ENCODE measurements at regions not wholly inside any gene's neighbourhood (a gene's known extent, or its start where the extent isn't known, plus 50 kb on each side); places are given as distances from the start of the nearest gene placed in this dataset.

DNA sequence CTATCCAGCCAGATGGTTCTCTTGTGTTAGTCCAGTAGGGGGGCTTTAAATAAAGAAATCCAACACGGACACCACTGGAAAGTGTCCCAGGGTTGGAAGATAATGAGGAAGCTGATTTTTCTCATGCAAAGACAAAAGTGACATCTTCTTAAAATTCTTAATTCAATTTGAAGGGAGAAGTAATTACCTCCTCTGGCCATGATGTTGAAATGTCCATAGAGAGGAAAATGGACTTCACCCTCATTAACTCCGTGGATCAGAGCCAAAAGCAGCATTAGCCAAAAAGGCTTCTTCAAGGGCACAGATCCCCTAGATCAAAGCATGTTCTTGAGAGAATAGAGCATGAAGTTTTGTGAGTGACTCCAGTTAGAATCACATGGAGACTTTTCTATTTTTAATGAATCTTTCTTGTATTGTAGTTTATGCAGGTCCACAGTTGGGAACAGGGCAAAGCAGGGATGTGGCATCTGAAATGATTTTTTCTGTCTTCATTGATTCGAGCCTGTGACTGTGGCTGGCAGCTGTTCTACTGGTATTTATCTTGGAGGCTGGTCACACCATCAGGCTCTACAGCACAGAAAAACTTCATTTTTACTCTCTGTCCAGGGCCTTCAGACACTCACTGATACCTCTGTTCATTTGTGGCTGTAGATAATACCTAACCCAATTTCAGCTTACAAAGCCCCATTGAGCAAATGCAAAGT is 1002.5 kb downstream of the AACS start:
- Histone ChIP-seq H3K4me1 (replicated peaks in 1 of 4; ENCODE audit: control insufficient read depth in 3 of 4, insufficient read depth in 4 of 4, low read length in 3 of 4) (no peaks in the 10 kb centered on the region), H4K91ac (replicated peaks; ENCODE audit: insufficient read length, low read length) (no peak overlapping the region), H2BK5ac (ENCODE audit: low read depth, low read length) (no peak overlapping the region), H3K9ac (replicated peaks in 1 of 4; ENCODE audit: extremely low read depth in 1 of 4, low read depth in 3 of 4, low read length in 3 of 4) (no peak overlapping the region), H3K4me2 (ENCODE audit: insufficient read depth in 1 of 2, low read depth in 2 of 2, low read length in 2 of 2) (no peak overlapping the region), H3K4me3 (ENCODE audit: extremely low read depth in 1 of 4, insufficient read depth in 2 of 4, low read depth in 3 of 4, low read length in 4 of 4) (no peak overlapping the region), H2BK120ac (replicated peaks; ENCODE audit: low read depth, low read length) (no peak overlapping the region), H2BK20ac (ENCODE audit: low read length) (no peak overlapping the region), H3K79me1 (ENCODE audit: low read depth, low read length) (no peaks in the 10 kb centered on the region), H3K23ac (ENCODE audit: insufficient read length) (no peak overlapping the region), H2AK5ac (ENCODE audit: low read depth, low read length) (no peak overlapping the region), H4K8ac (ENCODE audit: extremely low read depth, insufficient read depth, low read length) (no peak overlapping the region), H3K14ac (ENCODE audit: insufficient read length) (no peak overlapping the region), H3K27me3 (replicated peaks in 1 of 4; ENCODE audit: control insufficient read depth in 3 of 4, extremely low read depth in 1 of 4, insufficient read depth in 3 of 4, low read length in 3 of 4) (no peaks in the 10 kb centered on the region), H3K18ac (ENCODE audit: extremely low read depth, low read length) (no peak overlapping the region), H3K56ac (replicated peaks; ENCODE audit: insufficient read length, low read depth, low read length) (no peak overlapping the region), H3K23me2 (ENCODE audit: low read depth, low read length) (no peaks in the 10 kb centered on the region), H3K9me3 (ENCODE audit: insufficient read depth in 2 of 2, low read depth in 1 of 2, low read length in 1 of 2) (peaks cover 34 to 36% of the 10 kb centered on the region in 2 experiments), H3K27ac (ENCODE audit: low read depth, low read length) (no peak overlapping the region), H4K5ac (ENCODE audit: insufficient read length, low read depth, low read length) (no peak overlapping the region), H2AFZ (ENCODE audit: low read length) (no peak overlapping the region), H3K79me2 (ENCODE audit: control insufficient read depth in 1 of 2, insufficient read depth in 2 of 2, low read length in 2 of 2) (no peaks in the 10 kb centered on the region), H3K4ac (replicated peaks; ENCODE audit: insufficient read length, low read depth, low read length) (no peak overlapping the region), H2BK15ac (ENCODE audit: low read length) (no peak overlapping the region), H3K36me3 (ENCODE audit: control insufficient read depth in 2 of 4, insufficient read depth in 4 of 4, low read length in 3 of 4) (peaks cover 0 to 5% (median 0%) of the 10 kb centered on the region in 4 experiments; a peak in 2 of 8 replicates), H4K20me1 (replicated peaks in 1 of 2; ENCODE audit: control insufficient read depth in 1 of 2, insufficient read depth in 2 of 2, low read length in 2 of 2) (no peaks in the 10 kb centered on the region), H2BK12ac (ENCODE audit: low read depth, low read length) (no peak overlapping the region)
- 86% methylated on average over 3 of the region's 3 CpGs; no CpG with 5 or more reads in 1 of the 2 experiments for WGBS, 2 experiments (ENCODE audit: extremely low coverage in 1 of 2, insufficient coverage in 1 of 2, insufficient read length in 1 of 2, insufficient replicate concordance in 2 of 2, low coverage in 1 of 2, low lambda C conversion rate in 2 of 2, missing lambda C conversion rate in 1 of 2)
- no peak for FAIRE-seq
- POLR2A ChIA-PET (ENCODE audit: partially characterized antibody): no interaction called here
- no peak for DNase-seq (ENCODE audit: low read depth in 1 of 2, low spot score in 2 of 2)
- CTCF ChIA-PET (ENCODE audit: partially characterized antibody): interaction anchor here (0.7 to 5.7 kb wide), 13 partner anchors 10 to 1125 kb away, joined by 3 to 26 read pairs (median 3); no protein-coding TSS in a partner anchor
- TF ChIP-seq CBX5 (IDR thresholded peaks at IDR 0.05; ENCODE audit: low read depth, low read length) (no peak), CEBPB (IDR thresholded peaks at IDR 0.05; ENCODE audit: low read depth, low read length) (no peak), NANOG (IDR thresholded peaks at IDR 0.05; ENCODE audit: insufficient read depth, low read depth, low read length, poor library complexity, severe bottlenecking) (no peak), KDM5A (IDR thresholded peaks at IDR 0.05; ENCODE audit: low read length) (no peak), CBX8 (IDR thresholded peaks at IDR 0.05; ENCODE audit: borderline replicate concordance, low read depth, low read length) (no peak), TCF12 (IDR thresholded peaks at IDR 0.05; ENCODE audit: low read depth, low read length) (no peak), SUZ12 (IDR thresholded peaks at IDR 0.05; ENCODE audit: low read length) (no peak), GTF2F1 (IDR thresholded peaks at IDR 0.05; ENCODE audit: borderline replicate concordance, low read depth, low read length) (no peak), ASH2L (IDR thresholded peaks at IDR 0.05; ENCODE audit: low read length) (no peak), FOSL1 (IDR thresholded peaks at IDR 0.05; ENCODE audit: insufficient read depth, low read depth, low read length) (no peak), RBBP5 (IDR thresholded peaks at IDR 0.05; ENCODE audit: borderline replicate concordance, low read depth, low read length) (no peak), EP300 (IDR thresholded peaks at IDR 0.05; ENCODE audit: borderline replicate concordance in 1 of 2, low read depth in 2 of 2, low read length in 2 of 2) (no peak)
- TF ChIP-seq, protein P1, sequence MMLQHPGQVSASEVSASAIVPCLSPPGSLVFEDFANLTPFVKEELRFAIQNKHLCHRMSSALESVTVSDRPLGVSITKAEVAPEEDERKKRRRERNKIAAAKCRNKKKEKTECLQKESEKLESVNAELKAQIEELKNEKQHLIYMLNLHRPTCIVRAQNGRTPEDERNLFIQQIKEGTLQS (IDR thresholded peaks at IDR 0.05; ENCODE audit: insufficient read depth, low read depth, low read length): no peak
